ENCODE measurements at regions not wholly inside any gene's neighbourhood (a gene's known extent, or its start where the extent isn't known, plus 50 kb on each side); places are given as distances from the start of the nearest gene placed in this dataset.

GRCh38 chr22:49176956-49177355 is 650.7 kb downstream of the BRD1 start:
- no peak for TF ChIP-seq EZH2phosphoT487 (IDR thresholded peaks at IDR 0.05; ENCODE audit: borderline replicate concordance, low read length)
- TF ChIP-seq EZH2 (IDR thresholded peaks at IDR 0.05; ENCODE audit: low read length, unreplicated experiment), result no peak
- TF ChIP-seq CTCF (conservative IDR thresholded peaks at IDR 0.05; ENCODE audit: low read depth, low read length), result no peak
- ChIA-PET POLR2A (ENCODE audit: unreplicated experiment) (no interaction called here), CTCF (no interaction called here)
- H3K79me2 ChIP-seq (ENCODE audit: low read length), result no peaks in the 10 kb centered on the region
- DNase-seq (no peak), ATAC-seq (no peak)
- no peak overlapping the region for H3K27ac ChIP-seq (ENCODE audit: low read length)
- H3K36me3 ChIP-seq (ENCODE audit: low read depth, low read length), result no peaks in the 10 kb centered on the region
- H3K9me2 ChIP-seq (replicated peaks; ENCODE audit: low read length), result no peaks in the 10 kb centered on the region
- H3K4me2 ChIP-seq (ENCODE audit: low read length), result no peak overlapping the region
- H3K9ac ChIP-seq (ENCODE audit: low read length), result no peak overlapping the region
- BruUV-seq (replicated peaks), result no TSS peak
- no peaks in the 10 kb centered on the region for H3F3A ChIP-seq (ENCODE audit: low read length, unreplicated experiment)
- no peaks in the 10 kb centered on the region for H4K20me1 ChIP-seq (ENCODE audit: low read length)
- H2AFZ ChIP-seq (ENCODE audit: low read length), result no peak overlapping the region
- H3K27me3 ChIP-seq (ENCODE audit: low read length), result no peaks in the 10 kb centered on the region
- H3K4me3 ChIP-seq (ENCODE audit: low read length), result no peak overlapping the region
- intact Hi-C loops (cut with micrococcal nuclease), result no loop called here
- no peaks in the 10 kb centered on the region for H3K9me3 ChIP-seq (ENCODE audit: low read length)
- H3K4me1 ChIP-seq (ENCODE audit: insufficient read depth, low read length), result no peaks in the 10 kb centered on the region

GRCh38 chr22:49170053-49170452 is 657.6 kb downstream of the BRD1 start:
- Histone ChIP-seq H3K27me3 (ENCODE audit: low read length) (no peaks in the 10 kb centered on the region), H3F3A (ENCODE audit: low read length, unreplicated experiment) (no peaks in the 10 kb centered on the region), H4K20me1 (ENCODE audit: low read length) (no peaks in the 10 kb centered on the region), H3K4me1 (ENCODE audit: insufficient read depth, low read length) (no peaks in the 10 kb centered on the region), H3K4me3 (ENCODE audit: low read length) (no peak overlapping the region), H3K9me2 (replicated peaks; ENCODE audit: low read length) (no peaks in the 10 kb centered on the region), H3K9me3 (ENCODE audit: low read length) (no peaks in the 10 kb centered on the region), H3K79me2 (ENCODE audit: low read length) (no peaks in the 10 kb centered on the region), H3K36me3 (ENCODE audit: low read depth, low read length) (no peaks in the 10 kb centered on the region), H3K9ac (ENCODE audit: low read length) (no peak overlapping the region), H3K4me2 (ENCODE audit: low read length) (no peak overlapping the region), H3K27ac (ENCODE audit: low read length) (no peak overlapping the region), H2AFZ (ENCODE audit: low read length) (no peak overlapping the region)
- BruUV-seq (replicated peaks), result no TSS peak
- TF ChIP-seq CTCF (conservative IDR thresholded peaks at IDR 0.05; ENCODE audit: low read depth, low read length) (no peak), EZH2phosphoT487 (IDR thresholded peaks at IDR 0.05; ENCODE audit: borderline replicate concordance, low read length) (no peak), EZH2 (IDR thresholded peaks at IDR 0.05; ENCODE audit: low read length, unreplicated experiment) (no peak)
- DNase-seq, result no peak
- intact Hi-C loops (cut with micrococcal nuclease), result no loop called here
- CTCF ChIA-PET, result no interaction called here
- no peak for ATAC-seq
- POLR2A ChIA-PET (ENCODE audit: unreplicated experiment), result no interaction called here

GRCh38 chr22:49169074-49169744 is 658.5 kb downstream of the BRD1 start:
- POLR2A ChIA-PET (ENCODE audit: unreplicated experiment), result no interaction called here
- H3K4me1 ChIP-seq (ENCODE audit: insufficient read depth, low read length), result no peaks in the 10 kb centered on the region
- no peak for ATAC-seq

More at GRCh38 chr22:49169074-49169744, 658.5 kb downstream of the BRD1 start:
- intact Hi-C loops (cut with micrococcal nuclease), result no loop called here
- no peaks in the 10 kb centered on the region for H3K36me3 ChIP-seq (ENCODE audit: low read depth, low read length)
- H3K27ac ChIP-seq (ENCODE audit: low read length), result no peak overlapping the region
- H3K9ac ChIP-seq (ENCODE audit: low read length), result no peak overlapping the region
- no peak overlapping the region for H2AFZ ChIP-seq (ENCODE audit: low read length)
- CTCF ChIA-PET, result no interaction called here
- H4K20me1 ChIP-seq (ENCODE audit: low read length), result no peaks in the 10 kb centered on the region
- no TSS peak for BruUV-seq (replicated peaks)
- no peaks in the 10 kb centered on the region for H3K9me2 ChIP-seq (replicated peaks; ENCODE audit: low read length)
- no peaks in the 10 kb centered on the region for H3F3A ChIP-seq (ENCODE audit: low read length, unreplicated experiment)
- H3K4me2 ChIP-seq (ENCODE audit: low read length), result no peak overlapping the region
- DNase-seq, result no peak
- H3K27me3 ChIP-seq (ENCODE audit: low read length), result no peaks in the 10 kb centered on the region
- H3K4me3 ChIP-seq (ENCODE audit: low read length), result no peak overlapping the region
- H3K9me3 ChIP-seq (ENCODE audit: low read length), result no peaks in the 10 kb centered on the region
- TF ChIP-seq EZH2phosphoT487 (IDR thresholded peaks at IDR 0.05; ENCODE audit: borderline replicate concordance, low read length) (no peak), CTCF (conservative IDR thresholded peaks at IDR 0.05; ENCODE audit: low read depth, low read length) (no peak), EZH2 (IDR thresholded peaks at IDR 0.05; ENCODE audit: low read length, unreplicated experiment) (no peak)
- H3K79me2 ChIP-seq (ENCODE audit: low read length), result no peaks in the 10 kb centered on the region

All from PC-3 (cell line).